Activated CD4-positive, alpha-beta T cell treated with anti-CD3 and anti-CD28 coated beads for 36 hours (primary cell): ENCODE measurements at regions not wholly inside any gene's neighbourhood (a gene's known extent, or its start where the extent isn't known, plus 50 kb on each side); places are given as distances from the start of the nearest gene placed in this dataset.
"Not testable (repeated sequence)": the region's sequence is repeated elsewhere in the genome, so short reads cannot be mapped to it uniquely, and the experiment has no call there.

ENCODE experiments used
- ATAC-seq: fragments of 200-7000 bp; cut with Tn5 transposase; one replicate; pipeline ENCODE4 v1.10.0; 2021; ENCODE audit warnings: mild to moderate bottlenecking, moderate library complexity
- CTCF ChIA-PET: fragments of 350-600 bp; sonication (Branson Sonifier 250); formaldehyde crosslinking; loops from one replicate; lab custom pipeline; 2021; ENCODE audit warnings: antibody characterized with exemption; lab: Charles Lee
- POLR2A ChIA-PET: fragments of 350-600 bp; sonication (Branson Sonifier 250); formaldehyde crosslinking; loops from one replicate; lab custom pipeline; 2021; ENCODE audit warnings: antibody characterized with exemption, inconsistent platforms; lab: Charles Lee
- DNase-seq: peaks from one replicate; pipeline ENCODE4 v3.0.0-alpha.2; 2020
- H3K27ac Mint-ChIP-seq: one replicate; pipeline ENCODE4 v1.8.0; 2021; ENCODE audit warnings: mixed read lengths
- H3K27me3 Mint-ChIP-seq: one replicate; pipeline ENCODE4 v1.8.0; 2021; ENCODE audit warnings: mixed read lengths
- H3K36me3 Mint-ChIP-seq: one replicate; pipeline ENCODE4 v1.8.0; 2021; ENCODE audit warnings: low read depth, mixed read lengths
- H3K4me1 Mint-ChIP-seq: one replicate; pipeline ENCODE4 v1.8.0; 2021; ENCODE audit warnings: mixed read lengths
- H3K4me3 Mint-ChIP-seq: one replicate; pipeline ENCODE4 v1.8.0; 2021; ENCODE audit warnings: mild to moderate bottlenecking, moderate library complexity, mixed read lengths
- H3K9me3 Mint-ChIP-seq: one replicate; pipeline ENCODE4 v1.8.0; 2021; ENCODE audit warnings: low read depth, mixed read lengths
- intact Hi-C, 2 experiments: fragments of 100-400 bp; cut with DNase I in 1 of 2; cut with micrococcal nuclease in 1 of 2; formaldehyde crosslinking; loops; one replicate each; pipeline versions ENCODE4 v1.14.2 to v1.15.1; 2022 to 2024; cut with DNase I, micrococcal nuclease

- Mint-ChIP-seq H3K4me1 (no peaks in the 10 kb centered on the region), H3K27ac (no peak overlapping the region), H3K9me3 (no peaks in the 10 kb centered on the region), H3K36me3 (no peaks in the 10 kb centered on the region), H3K27me3 (no peaks in the 10 kb centered on the region), H3K4me3 (no peak overlapping the region)
- POLR2A ChIA-PET = interaction anchor here (0.5 kb wide), 1 partner anchor 446 kb away, joined by 3 read pairs; no protein-coding TSS in a partner anchor
- DNase-seq = no peak
- no peak for ATAC-seq
- CTCF ChIA-PET = no interaction called here
- intact Hi-C loops = no loop called here
Measured at GRCh38 chr10:21463436-21463835, 62.0 kb downstream of the SKIDA1 start.

DNA sequence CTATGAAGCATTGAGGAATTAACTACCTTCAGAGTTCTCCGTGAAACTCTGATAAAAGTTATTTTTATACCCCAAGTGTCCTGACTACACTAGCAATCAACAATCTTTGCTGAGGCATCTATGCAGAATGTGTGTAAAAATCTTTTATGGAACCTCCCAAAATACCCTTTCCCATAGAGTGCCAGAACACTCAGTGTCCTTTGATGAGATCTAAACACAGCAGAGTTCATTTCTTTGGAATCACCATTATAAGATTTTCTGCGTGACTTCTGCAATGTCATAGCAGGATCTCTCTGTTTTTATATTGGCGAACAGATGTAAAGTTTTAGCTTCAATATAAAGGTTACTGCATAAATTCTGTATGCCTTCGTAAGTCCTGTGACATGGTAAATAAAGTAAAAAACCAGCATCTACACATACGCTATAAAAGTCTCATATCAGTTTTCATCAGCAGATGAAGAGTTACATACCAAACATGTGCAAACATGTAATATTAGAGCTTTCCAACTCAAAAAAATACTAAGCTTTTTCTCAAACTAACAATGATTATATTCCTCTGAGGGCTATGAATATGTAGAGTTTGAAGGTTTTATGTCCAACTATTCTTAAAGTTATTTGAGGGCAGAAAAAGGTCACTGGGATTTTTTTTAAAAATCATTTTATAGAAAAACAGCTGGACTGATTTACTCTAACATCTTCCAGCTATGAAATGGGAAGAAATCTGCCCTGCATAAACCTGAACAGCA lies 67.2 kb downstream of the SKIDA1 start:
- Mint-ChIP-seq H3K27ac (no peak overlapping the region), H3K4me1 (no peaks in the 10 kb centered on the region), H3K4me3 (no peak overlapping the region), H3K9me3 (no peaks in the 10 kb centered on the region), H3K36me3 (no peaks in the 10 kb centered on the region), H3K27me3 (peaks cover 5% of the 10 kb centered on the region)
- intact Hi-C loops = no loop called here
- DNase-seq (no peak), ATAC-seq (no peak)
- ChIA-PET POLR2A (no interaction called here), CTCF (no interaction called here)

GRCh38 chr10:21456160-21456559 lies 69.3 kb downstream of the SKIDA1 start:
- Mint-ChIP-seq H3K4me3 (no peak overlapping the region), H3K36me3 (no peaks in the 10 kb centered on the region), H3K4me1 (no peaks in the 10 kb centered on the region), H3K9me3 (no peaks in the 10 kb centered on the region), H3K27me3 (peaks cover 5% of the 10 kb centered on the region), H3K27ac (no peak overlapping the region)
- CTCF ChIA-PET = no interaction called here
- ATAC-seq (no peak), DNase-seq (no peak)
- intact Hi-C loops = no loop called here
- POLR2A ChIA-PET = no interaction called here

GRCh38 chr10:21452203-21452602 lies 73.3 kb downstream of the SKIDA1 start:
- intact Hi-C loops = no loop called here
- ChIA-PET POLR2A (no interaction called here), CTCF (interaction anchor here (0.8 kb wide), 1 partner anchor 53 kb away, joined by 3 read pairs; no protein-coding TSS in a partner anchor)
- H3K4me3 Mint-ChIP-seq = no peak overlapping the region
- H3K9me3 Mint-ChIP-seq = peaks cover 2% of the 10 kb centered on the region
- H3K27me3 Mint-ChIP-seq = peaks cover 3% of the 10 kb centered on the region
- no peaks in the 10 kb centered on the region for H3K36me3 Mint-ChIP-seq
- no peak overlapping the region for H3K27ac Mint-ChIP-seq
- DNase-seq = no peak
- H3K4me1 Mint-ChIP-seq = no peaks in the 10 kb centered on the region
- ATAC-seq = no peak

DNA sequence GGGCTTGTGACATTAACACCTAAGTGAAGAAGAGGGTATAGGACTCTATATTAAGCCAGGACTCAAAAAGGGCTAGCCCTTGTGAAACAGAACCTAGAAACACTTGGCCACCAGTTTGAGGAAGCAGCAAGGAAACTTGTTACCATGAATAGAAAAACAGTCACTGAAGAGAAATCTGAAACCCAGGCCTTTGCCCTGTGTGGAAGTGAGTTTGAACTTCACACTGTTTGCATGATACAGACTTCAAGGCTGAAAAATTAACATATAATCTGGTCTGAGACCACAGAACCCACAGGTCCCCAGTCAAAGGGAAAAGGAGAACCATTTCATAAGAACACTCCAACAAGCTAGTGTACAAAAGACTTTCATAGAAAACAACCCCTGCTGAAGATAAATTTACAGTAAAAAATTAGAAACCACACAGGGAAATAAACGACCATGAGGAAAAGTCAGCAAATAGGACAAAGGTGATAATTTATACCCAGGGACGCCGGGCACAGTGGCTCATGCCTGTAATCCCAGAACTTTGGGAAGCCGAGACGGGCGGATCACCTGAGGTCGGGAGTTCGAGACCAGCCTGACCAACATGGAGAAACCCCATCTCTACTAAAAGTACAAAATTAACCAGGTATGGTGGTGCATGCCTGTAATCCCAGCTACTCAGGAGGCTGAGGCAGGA lies 76.1 kb downstream of the SKIDA1 start:
- Mint-ChIP-seq H3K36me3 (no peaks in the 10 kb centered on the region), H3K4me3 (no peak overlapping the region), H3K27me3 (no peaks in the 10 kb centered on the region), H3K4me1 (no peaks in the 10 kb centered on the region), H3K27ac (no peak overlapping the region), H3K9me3 (peaks cover 2% of the 10 kb centered on the region)
- ATAC-seq (no peak), DNase-seq (no peak)
- intact Hi-C loops = no loop called here
- CTCF ChIA-PET = interaction anchor here (0.5 to 0.7 kb wide), 4 partner anchors 83 to 1031 kb away, joined by 3 to 4 read pairs (median 3); no protein-coding TSS in a partner anchor
- POLR2A ChIA-PET = no interaction called here

GRCh38 chr10:21445163-21445562 lies 80.3 kb downstream of the SKIDA1 start:
- no peak overlapping the region for H3K4me3 Mint-ChIP-seq
- H3K27ac Mint-ChIP-seq = no peak overlapping the region
- DNase-seq = no peak
- H3K9me3 Mint-ChIP-seq = peaks cover 2% of the 10 kb centered on the region
- CTCF ChIA-PET = interaction anchor here (1.2 kb wide), 1 partner anchor 21 kb away, joined by 4 read pairs; no protein-coding TSS in a partner anchor
- POLR2A ChIA-PET = no interaction called here
- intact Hi-C loops = no loop called here
- no peaks in the 10 kb centered on the region for H3K27me3 Mint-ChIP-seq
- no peak for ATAC-seq
- H3K4me1 Mint-ChIP-seq = no peaks in the 10 kb centered on the region
- no peaks in the 10 kb centered on the region for H3K36me3 Mint-ChIP-seq

DNA sequence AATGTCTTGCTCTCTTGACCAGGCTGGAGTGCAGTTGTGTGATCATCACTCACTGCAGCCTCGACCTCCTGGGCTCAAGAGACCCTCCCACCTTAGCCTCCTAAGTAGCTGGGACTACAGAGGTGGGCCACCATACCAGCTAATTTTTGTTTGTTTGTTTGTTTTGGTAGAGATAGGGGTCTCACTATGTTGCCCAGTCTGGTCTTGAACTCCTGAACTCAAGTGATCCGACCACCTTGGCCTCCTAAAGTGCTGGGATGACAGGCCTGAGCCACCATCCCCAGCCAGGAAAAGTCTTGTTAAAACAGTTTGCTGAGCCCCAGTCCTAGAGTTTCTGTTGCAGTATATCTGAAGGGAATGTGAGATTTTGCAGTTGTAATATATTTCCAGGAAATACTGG lies 83.9 kb downstream of the SKIDA1 start:
- H3K4me1 Mint-ChIP-seq = no peaks in the 10 kb centered on the region
- no peaks in the 10 kb centered on the region for H3K36me3 Mint-ChIP-seq
- POLR2A ChIA-PET = no interaction called here
- no peak overlapping the region for H3K4me3 Mint-ChIP-seq
- no peak overlapping the region for H3K27ac Mint-ChIP-seq
- CTCF ChIA-PET = no interaction called here
- no peaks in the 10 kb centered on the region for H3K9me3 Mint-ChIP-seq
- H3K27me3 Mint-ChIP-seq = no peaks in the 10 kb centered on the region
- DNase-seq (no peak), ATAC-seq (no peak)
- intact Hi-C loops = no loop called here

DNA sequence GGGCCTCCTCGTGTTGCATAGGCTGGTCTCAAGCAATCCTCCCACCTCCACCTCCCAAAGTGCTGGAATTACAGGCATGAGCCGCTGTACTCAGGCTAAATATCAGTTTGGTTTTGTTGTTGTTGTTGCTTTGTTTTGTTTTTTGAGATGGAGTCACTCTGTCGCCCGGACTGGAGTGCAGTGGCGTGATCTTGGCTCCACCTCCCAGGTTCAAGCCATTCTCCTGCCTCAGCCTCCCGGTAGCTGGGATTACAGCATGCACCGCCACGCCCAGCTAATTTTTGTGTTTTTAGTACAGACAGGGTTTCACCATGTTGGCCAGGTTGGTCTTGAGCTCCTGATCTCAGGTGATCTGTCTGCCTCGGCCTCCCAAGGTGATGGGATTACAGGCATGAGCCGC lies 86.6 kb downstream of the SKIDA1 start:
- H3K36me3 Mint-ChIP-seq, H3K4me1 Mint-ChIP-seq, H3K27ac Mint-ChIP-seq, CTCF ChIA-PET, intact Hi-C loops, DNase-seq, H3K9me3 Mint-ChIP-seq, ATAC-seq, H3K4me3 Mint-ChIP-seq, H3K27me3 Mint-ChIP-seq, POLR2A ChIA-PET: not testable (repeated sequence)

DNA sequence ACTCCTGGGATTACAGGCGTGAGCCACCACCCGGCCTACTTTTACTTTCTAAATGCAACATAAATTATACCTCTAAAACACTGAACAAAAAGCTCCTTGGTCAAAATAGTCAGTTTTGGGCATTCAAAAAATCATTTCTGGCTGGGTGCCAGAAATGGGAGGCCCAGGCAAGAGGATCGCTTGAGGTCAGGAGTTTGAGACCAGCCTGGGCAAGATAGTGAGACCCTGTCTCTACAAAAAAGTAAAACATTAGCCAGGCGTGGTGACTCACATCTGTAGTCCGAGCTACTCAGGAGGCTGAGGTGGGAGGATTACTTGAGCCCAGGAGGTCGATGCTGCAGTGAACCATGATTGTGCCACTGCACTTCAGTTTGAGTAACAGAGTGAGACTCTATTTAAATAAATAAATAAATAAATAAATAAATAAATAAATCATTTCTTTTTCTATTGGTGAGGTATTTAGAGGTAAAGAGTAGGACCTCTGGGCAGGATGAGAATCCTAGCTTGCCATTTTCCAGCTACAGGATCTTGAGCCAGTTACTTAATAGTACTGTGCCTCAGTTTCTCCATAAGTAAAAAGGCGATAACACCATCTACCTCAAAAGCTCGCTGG lies 87.6 kb downstream of the SKIDA1 start:
- POLR2A ChIA-PET = no interaction called here
- no peaks in the 10 kb centered on the region for H3K9me3 Mint-ChIP-seq
- H3K27ac Mint-ChIP-seq = no peak overlapping the region
- H3K27me3 Mint-ChIP-seq = no peaks in the 10 kb centered on the region
- no peaks in the 10 kb centered on the region for H3K4me1 Mint-ChIP-seq
- DNase-seq (no peak), ATAC-seq (no peak)
- intact Hi-C loops = no loop called here
- H3K36me3 Mint-ChIP-seq = no peaks in the 10 kb centered on the region
- H3K4me3 Mint-ChIP-seq = no peak overlapping the region
- CTCF ChIA-PET = interaction anchor here (1.3 kb wide), 1 partner anchor 19 kb away, joined by 3 read pairs; no protein-coding TSS in a partner anchor

GRCh38 chr10:21432266-21432665 lies 93.2 kb downstream of the SKIDA1 start:
- POLR2A ChIA-PET = no interaction called here
- no peaks in the 10 kb centered on the region for H3K36me3 Mint-ChIP-seq
- ATAC-seq (no peak), DNase-seq (no peak)
- intact Hi-C loops = no loop called here
- no peaks in the 10 kb centered on the region for H3K27me3 Mint-ChIP-seq
- no peak overlapping the region for H3K4me3 Mint-ChIP-seq
- CTCF ChIA-PET = no interaction called here
- H3K4me1 Mint-ChIP-seq = no peaks in the 10 kb centered on the region
- H3K9me3 Mint-ChIP-seq = peaks cover 2% of the 10 kb centered on the region
- H3K27ac Mint-ChIP-seq = no peak overlapping the region

DNA sequence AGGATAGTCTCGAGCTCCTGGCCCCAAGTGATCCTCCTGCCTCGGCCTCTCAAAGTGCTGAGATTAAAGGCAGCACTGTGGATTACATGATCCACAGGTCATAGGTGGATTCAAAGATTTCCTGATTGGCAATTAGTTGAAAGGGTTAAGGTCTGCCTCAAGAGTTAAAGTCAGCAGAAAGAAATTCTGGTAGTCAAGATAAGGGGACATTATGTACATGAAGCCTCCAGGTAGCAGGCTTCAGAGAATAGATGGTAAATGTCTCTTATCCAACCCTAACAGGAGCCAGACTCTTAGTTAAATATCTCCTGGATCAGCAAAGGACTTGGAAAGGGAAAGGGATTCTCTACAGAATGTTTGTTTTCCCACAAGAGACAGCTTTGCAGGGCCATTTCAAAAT lies 93.7 kb downstream of the SKIDA1 start:
- H3K9me3 Mint-ChIP-seq = peaks cover 2% of the 10 kb centered on the region
- no peak for ATAC-seq
- ChIA-PET POLR2A (no interaction called here), CTCF (no interaction called here)
- no peak for DNase-seq
- no peak overlapping the region for H3K27ac Mint-ChIP-seq
- H3K4me1 Mint-ChIP-seq = no peaks in the 10 kb centered on the region
- H3K27me3 Mint-ChIP-seq = no peaks in the 10 kb centered on the region
- intact Hi-C loops = no loop called here
- no peaks in the 10 kb centered on the region for H3K36me3 Mint-ChIP-seq
- H3K4me3 Mint-ChIP-seq = no peak overlapping the region
